Activated T-cell treated with anti-CD3 and anti-CD28 coated beads, Interleukin-2, amount 50 U/mL, for 24 hours (primary cell): ENCODE measurements at regions not wholly inside any gene's neighbourhood (a gene's known extent, or its start where the extent isn't known, plus 50 kb on each side); places are given as distances from the start of the nearest gene placed in this dataset.

ENCODE experiments used
- DNase-seq: peaks from one replicate; pipeline ENCODE4 v3.0.0-alpha.2; 2020
- H3K27ac Mint-ChIP-seq: 2 replicates; pipeline ENCODE4 v1.8.0; 2020; ENCODE audit warnings: mild to moderate bottlenecking, mixed read lengths
- H3K27me3 Mint-ChIP-seq: 2 replicates; pipeline ENCODE4 v1.8.0; 2020; ENCODE audit warnings: mixed read lengths
- H3K36me3 Mint-ChIP-seq: 2 replicates; pipeline ENCODE4 v1.8.0; 2020; ENCODE audit warnings: low read depth, mixed read lengths
- H3K4me1 Mint-ChIP-seq: 2 replicates; pipeline ENCODE4 v1.8.0; 2020; ENCODE audit warnings: low read depth, mixed read lengths
- H3K4me3 Mint-ChIP-seq: 2 replicates; pipeline ENCODE4 v1.8.0; 2020; ENCODE audit warnings: mild to moderate bottlenecking, moderate library complexity, mixed read lengths
- H3K9me3 Mint-ChIP-seq: 2 replicates; pipeline ENCODE4 v1.8.0; 2020; ENCODE audit warnings: mixed read lengths

- Mint-ChIP-seq H3K4me1 (no peaks in the 10 kb centered on the region), H3K4me3 (no peak overlapping the region), H3K27me3 (no peaks in the 10 kb centered on the region), H3K9me3 (no peaks in the 10 kb centered on the region), H3K36me3 (no peaks in the 10 kb centered on the region), H3K27ac (no peak overlapping the region)
- DNase-seq = no peak
Observed at GRCh38 chr9:73451003-73451402, 299.3 kb downstream of the ANXA1 start.

GRCh38 chr9:73459817-73460216 is 308.2 kb downstream of the ANXA1 start:
- Mint-ChIP-seq H3K27me3 (no peaks in the 10 kb centered on the region), H3K4me1 (no peaks in the 10 kb centered on the region), H3K4me3 (no peak overlapping the region), H3K36me3 (no peaks in the 10 kb centered on the region), H3K27ac (no peak overlapping the region), H3K9me3 (no peaks in the 10 kb centered on the region)
- no peak for DNase-seq

GRCh38 chr9:73468716-73469115 is 317.1 kb downstream of the ANXA1 start:
- Mint-ChIP-seq H3K36me3 (no peaks in the 10 kb centered on the region), H3K4me1 (no peaks in the 10 kb centered on the region), H3K4me3 (no peak overlapping the region), H3K27ac (no peak overlapping the region), H3K9me3 (no peaks in the 10 kb centered on the region), H3K27me3 (no peaks in the 10 kb centered on the region)
- DNase-seq = no peak

- H3K36me3 Mint-ChIP-seq = no peaks in the 10 kb centered on the region
- H3K4me1 Mint-ChIP-seq = no peaks in the 10 kb centered on the region
- no peaks in the 10 kb centered on the region for H3K27me3 Mint-ChIP-seq
- H3K27ac Mint-ChIP-seq = no peak overlapping the region
- DNase-seq = no peak
- no peak overlapping the region for H3K4me3 Mint-ChIP-seq
- peaks cover 2% of the 10 kb centered on the region for H3K9me3 Mint-ChIP-seq
Observed at GRCh38 chr9:73470766-73471165, 319.1 kb downstream of the ANXA1 start.

- Mint-ChIP-seq H3K27ac (no peak overlapping the region), H3K4me3 (no peak overlapping the region), H3K36me3 (no peaks in the 10 kb centered on the region), H3K27me3 (no peaks in the 10 kb centered on the region), H3K4me1 (no peaks in the 10 kb centered on the region), H3K9me3 (peaks cover 2% of the 10 kb centered on the region)
- no peak for DNase-seq
Observed at GRCh38 chr9:73474002-73474600, 322.4 kb downstream of the ANXA1 start.

- Mint-ChIP-seq H3K36me3 (no peaks in the 10 kb centered on the region), H3K27ac (no peak overlapping the region), H3K4me3 (no peak overlapping the region), H3K9me3 (peaks cover 2% of the 10 kb centered on the region), H3K4me1 (no peaks in the 10 kb centered on the region), H3K27me3 (no peaks in the 10 kb centered on the region)
- no peak for DNase-seq
Observed at GRCh38 chr9:73474625-73475024, 323.0 kb downstream of the ANXA1 start.

GRCh38 chr9:73494894-73495293 is 343.2 kb downstream of the ANXA1 start:
- H3K4me3 Mint-ChIP-seq = no peak overlapping the region
- no peak for DNase-seq
- peaks cover 3% of the 10 kb centered on the region for H3K9me3 Mint-ChIP-seq
- H3K36me3 Mint-ChIP-seq = no peaks in the 10 kb centered on the region
- no peaks in the 10 kb centered on the region for H3K4me1 Mint-ChIP-seq
- H3K27ac Mint-ChIP-seq = no peak overlapping the region
- no peaks in the 10 kb centered on the region for H3K27me3 Mint-ChIP-seq

GRCh38 chr9:73497796-73498195 is 346.1 kb downstream of the ANXA1 start:
- Mint-ChIP-seq H3K4me3 (no peak overlapping the region), H3K27me3 (no peaks in the 10 kb centered on the region), H3K27ac (no peak overlapping the region), H3K9me3 (peaks cover 3% of the 10 kb centered on the region), H3K36me3 (no peaks in the 10 kb centered on the region), H3K4me1 (no peaks in the 10 kb centered on the region)
- DNase-seq = no peak

- Mint-ChIP-seq H3K4me3 (no peak overlapping the region), H3K36me3 (no peaks in the 10 kb centered on the region), H3K9me3 (no peaks in the 10 kb centered on the region), H3K4me1 (no peaks in the 10 kb centered on the region), H3K27ac (no peak overlapping the region), H3K27me3 (no peaks in the 10 kb centered on the region)
- DNase-seq = no peak
Observed at GRCh38 chr9:73515216-73515615, 363.6 kb downstream of the ANXA1 start.

- Mint-ChIP-seq H3K27ac (no peak overlapping the region), H3K4me3 (no peak overlapping the region), H3K27me3 (no peaks in the 10 kb centered on the region), H3K4me1 (no peaks in the 10 kb centered on the region), H3K9me3 (no peaks in the 10 kb centered on the region), H3K36me3 (no peaks in the 10 kb centered on the region)
- DNase-seq = no peak
Observed at GRCh38 chr9:73523391-73523790, 371.7 kb downstream of the ANXA1 start.

- DNase-seq = no peak
- Mint-ChIP-seq H3K36me3 (no peaks in the 10 kb centered on the region), H3K4me1 (no peaks in the 10 kb centered on the region), H3K27ac (no peak overlapping the region), H3K9me3 (no peaks in the 10 kb centered on the region), H3K27me3 (no peaks in the 10 kb centered on the region), H3K4me3 (no peak overlapping the region)
Observed at GRCh38 chr9:73525350-73525749, 373.7 kb downstream of the ANXA1 start.

- no peak for DNase-seq
- Mint-ChIP-seq H3K4me3 (no peak overlapping the region), H3K4me1 (no peaks in the 10 kb centered on the region), H3K27ac (no peak overlapping the region), H3K36me3 (no peaks in the 10 kb centered on the region), H3K9me3 (no peaks in the 10 kb centered on the region), H3K27me3 (no peaks in the 10 kb centered on the region)
Observed at GRCh38 chr9:73527521-73527920, 375.9 kb downstream of the ANXA1 start.

- Mint-ChIP-seq H3K4me1 (no peaks in the 10 kb centered on the region), H3K36me3 (no peaks in the 10 kb centered on the region), H3K27ac (no peak overlapping the region), H3K27me3 (no peaks in the 10 kb centered on the region), H3K9me3 (no peaks in the 10 kb centered on the region), H3K4me3 (no peak overlapping the region)
- no peak for DNase-seq
Observed at GRCh38 chr9:73528926-73529325, 377.3 kb downstream of the ANXA1 start.

- no peaks in the 10 kb centered on the region for H3K36me3 Mint-ChIP-seq
- no peaks in the 10 kb centered on the region for H3K4me1 Mint-ChIP-seq
- no peaks in the 10 kb centered on the region for H3K27me3 Mint-ChIP-seq
- no peak overlapping the region for H3K4me3 Mint-ChIP-seq
- H3K9me3 Mint-ChIP-seq = no peaks in the 10 kb centered on the region
- H3K27ac Mint-ChIP-seq = no peak overlapping the region
- no peak for DNase-seq
Observed at GRCh38 chr9:73529666-73530065, 378.0 kb downstream of the ANXA1 start.

- no peak for DNase-seq
- H3K4me3 Mint-ChIP-seq = no peak overlapping the region
- no peaks in the 10 kb centered on the region for H3K4me1 Mint-ChIP-seq
- no peak overlapping the region for H3K27ac Mint-ChIP-seq
- no peaks in the 10 kb centered on the region for H3K9me3 Mint-ChIP-seq
- H3K27me3 Mint-ChIP-seq = no peaks in the 10 kb centered on the region
- no peaks in the 10 kb centered on the region for H3K36me3 Mint-ChIP-seq
Observed at GRCh38 chr9:73531051-73531532, 379.4 kb downstream of the ANXA1 start.

- H3K4me3 Mint-ChIP-seq = no peak overlapping the region
- no peaks in the 10 kb centered on the region for H3K4me1 Mint-ChIP-seq
- no peaks in the 10 kb centered on the region for H3K9me3 Mint-ChIP-seq
- H3K27me3 Mint-ChIP-seq = no peaks in the 10 kb centered on the region
- H3K36me3 Mint-ChIP-seq = no peaks in the 10 kb centered on the region
- DNase-seq = no peak
- H3K27ac Mint-ChIP-seq = no peak overlapping the region
Observed at GRCh38 chr9:73531658-73532057, 380.0 kb downstream of the ANXA1 start.
